HG03575 (cell line): ENCODE measurements at regions not wholly inside any gene's neighbourhood (a gene's known extent, or its start where the extent isn't known, plus 50 kb on each side); places are given as distances from the start of the nearest gene placed in this dataset.
"Not testable (repeated sequence)": the region's sequence is repeated elsewhere in the genome, so short reads cannot be mapped to it uniquely, and the experiment has no call there.

Experiments used
- ATAC-seq: cut with Tn5 transposase; IDR thresholded peaks from one replicate; pipeline ENCODE4 v1.9.1; 2021; ENCODE audit not compliant: unreplicated experiment, insufficient number of reproducible peaks, low FRiP score; ENCODE audit errors: extremely low read depth

DNA sequence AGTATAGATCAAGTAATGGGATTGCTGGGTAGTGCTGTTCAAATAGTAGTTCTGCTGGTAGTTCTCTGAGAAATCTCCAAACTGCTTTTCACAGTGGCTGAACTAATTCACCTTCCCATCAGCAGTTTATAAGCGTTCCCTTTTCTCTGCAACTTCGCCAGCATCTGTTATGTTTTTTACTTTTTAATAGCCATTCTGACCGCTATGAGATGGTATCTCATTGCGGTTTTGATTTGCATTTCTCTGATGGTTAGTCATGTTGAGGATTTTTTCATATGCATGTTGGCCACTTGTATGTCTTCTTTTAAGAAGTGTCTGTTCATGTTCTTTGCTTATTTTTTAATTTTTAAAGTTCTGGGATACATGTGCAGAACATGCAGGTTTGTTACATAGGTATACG lies 279.2 kb upstream of the NREP start:
- ATAC-seq = no peak

- ATAC-seq = no peak
Measured at GRCh38 chr5:112034421-112034979, 277.5 kb upstream of the NREP start.

- ATAC-seq = not testable (repeated sequence)
Measured at GRCh38 chr5:112026879-112027278, 269.9 kb upstream of the NREP start.

- ATAC-seq = no peak
Measured at GRCh38 chr5:112025757-112026156, 268.8 kb upstream of the NREP start.

- no peak for ATAC-seq
Measured at GRCh38 chr5:112024769-112025168, 267.8 kb upstream of the NREP start.

- no peak for ATAC-seq
Measured at GRCh38 chr5:112024221-112024620, 267.2 kb upstream of the NREP start.

- ATAC-seq = no peak
Measured at GRCh38 chr5:112023766-112024165, 266.8 kb upstream of the NREP start.

- no peak for ATAC-seq
Measured at GRCh38 chr5:112018846-112019245, 261.9 kb upstream of the NREP start.

GRCh38 chr5:112016980-112017379 lies 260.0 kb upstream of the NREP start:
- ATAC-seq = no peak

GRCh38 chr5:112014783-112015395 lies 257.9 kb upstream of the NREP start:
- ATAC-seq = no peak

DNA sequence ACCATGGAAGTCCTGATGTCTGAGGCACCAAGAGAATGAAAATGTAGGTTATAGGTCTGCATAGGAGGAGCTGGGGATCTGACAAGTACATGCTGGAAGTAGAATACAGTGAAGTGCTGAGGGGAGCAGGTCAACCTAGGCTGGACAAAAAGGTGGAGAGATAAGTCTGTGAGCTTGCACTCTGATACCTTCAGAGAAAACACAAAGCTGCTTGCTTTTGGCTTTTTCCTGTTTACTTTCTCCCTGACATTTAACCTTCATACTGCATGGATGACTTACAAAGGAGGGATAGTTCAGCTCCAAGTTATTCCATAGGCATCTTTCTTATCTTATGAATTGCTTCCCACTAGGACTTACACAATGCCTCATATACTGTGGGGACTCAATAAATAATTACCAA lies 256.7 kb upstream of the NREP start:
- no peak for ATAC-seq

DNA sequence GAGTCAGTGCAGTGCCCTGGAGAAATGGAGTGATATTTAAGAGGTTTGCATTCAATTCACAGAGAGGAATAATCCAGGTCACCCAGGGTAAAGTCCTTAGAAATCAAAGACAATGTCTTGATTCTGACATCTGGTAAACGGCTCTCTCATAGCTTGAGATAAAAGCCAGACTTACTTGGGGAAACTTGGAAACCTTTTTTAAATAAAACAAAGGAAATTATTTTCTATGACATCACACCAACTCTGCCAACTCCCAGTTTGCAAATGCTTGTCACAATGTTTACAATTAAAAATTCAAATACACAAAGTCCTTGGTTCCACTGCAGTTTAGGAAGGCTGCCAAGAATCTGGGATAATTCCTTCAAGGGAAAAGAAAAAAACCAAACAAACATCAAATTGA lies 255.1 kb upstream of the NREP start:
- no peak for ATAC-seq

DNA sequence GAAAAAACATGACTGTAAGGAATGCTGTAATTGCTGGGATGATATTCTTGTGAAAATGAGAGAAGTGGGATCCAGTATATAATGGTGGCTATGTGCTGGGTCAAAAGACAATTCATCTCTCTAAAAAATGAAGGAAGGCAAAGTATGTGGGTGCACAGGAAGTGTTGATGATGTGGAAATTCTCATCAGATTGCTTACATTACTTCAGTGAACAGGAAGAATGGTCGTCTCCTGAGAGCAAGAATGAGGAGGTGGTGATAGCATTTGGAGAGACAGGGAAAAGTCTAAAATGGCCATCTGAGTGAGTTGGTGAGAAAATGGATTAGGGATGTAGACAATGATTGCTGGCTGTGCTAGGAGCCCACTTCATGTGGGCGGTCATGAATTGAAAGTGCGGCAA lies 253.5 kb upstream of the NREP start:
- no peak for ATAC-seq

GRCh38 chr5:112006721-112007120 lies 249.7 kb upstream of the NREP start:
- no peak for ATAC-seq

DNA sequence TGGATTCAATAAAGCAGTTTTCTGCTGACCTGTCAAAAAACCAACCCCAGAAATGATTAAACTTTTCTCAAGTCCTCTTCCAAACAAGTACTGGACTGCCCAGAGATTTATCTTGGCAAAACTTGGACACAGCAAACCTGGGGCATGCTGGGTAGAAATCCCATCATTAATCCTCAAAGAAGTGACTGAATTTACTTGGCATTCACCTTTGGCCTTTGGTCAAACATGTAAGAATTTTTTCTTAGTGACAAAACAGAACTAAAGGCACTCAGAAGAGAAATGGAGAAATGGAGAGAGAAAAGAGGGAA lies 248.6 kb upstream of the NREP start:
- ATAC-seq = no peak

DNA sequence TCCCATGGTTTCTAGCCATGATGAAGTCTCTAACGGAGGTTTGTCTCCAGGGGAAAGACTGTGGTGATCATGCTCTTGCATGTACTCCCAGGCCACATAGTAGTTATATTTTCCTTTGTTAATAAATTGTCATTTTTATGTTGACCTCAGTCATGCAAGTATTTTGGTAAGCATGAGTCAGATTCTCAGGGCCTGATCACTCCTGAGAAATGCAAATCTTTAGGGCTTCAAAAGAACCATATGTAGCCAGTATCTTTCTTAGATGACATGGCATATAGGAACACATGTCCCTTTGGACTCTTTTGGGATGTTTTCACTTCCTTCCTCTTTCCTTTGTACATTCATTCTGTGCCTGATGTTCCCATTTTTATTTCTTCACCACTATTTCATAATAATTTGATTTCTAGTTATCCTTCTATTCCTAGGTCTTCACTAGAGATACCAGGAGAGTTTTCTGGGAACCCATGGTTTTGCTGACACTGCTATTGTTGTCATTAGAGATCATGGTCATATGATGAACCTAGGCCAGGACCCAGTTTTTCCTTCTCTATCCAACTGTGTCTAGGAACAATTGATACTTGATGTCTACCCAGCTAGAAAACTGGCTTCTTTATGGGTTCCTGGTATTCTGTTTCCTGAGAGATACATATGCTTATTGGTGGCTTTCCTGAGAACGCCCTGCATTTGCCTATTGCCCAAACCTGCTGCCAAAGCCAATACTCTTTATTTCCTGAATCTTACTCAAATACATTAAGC lies 248.1 kb upstream of the NREP start:
- peak; percentile 72 for ATAC-seq

DNA sequence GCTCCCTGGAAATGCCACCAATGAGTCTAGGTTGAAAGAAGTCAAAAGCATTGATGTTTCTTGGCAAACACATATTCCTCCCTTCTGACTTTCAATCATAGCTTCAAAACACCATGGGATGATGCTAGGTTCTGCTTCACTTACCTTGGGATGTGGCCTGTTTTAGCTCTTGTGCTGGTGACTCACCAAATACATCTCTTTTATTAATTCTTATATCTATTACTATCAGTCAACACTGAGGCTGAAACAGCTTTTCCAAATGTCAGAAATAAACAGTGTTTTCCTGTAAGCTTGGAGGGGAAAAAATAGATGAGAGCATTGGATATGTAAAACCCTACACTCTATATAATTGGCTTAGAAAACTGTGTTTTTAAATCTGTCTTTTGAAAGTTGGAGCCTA lies 245.4 kb upstream of the NREP start:
- no peak for ATAC-seq

GRCh38 chr5:111999286-111999685 lies 242.3 kb upstream of the NREP start:
- no peak for ATAC-seq

DNA sequence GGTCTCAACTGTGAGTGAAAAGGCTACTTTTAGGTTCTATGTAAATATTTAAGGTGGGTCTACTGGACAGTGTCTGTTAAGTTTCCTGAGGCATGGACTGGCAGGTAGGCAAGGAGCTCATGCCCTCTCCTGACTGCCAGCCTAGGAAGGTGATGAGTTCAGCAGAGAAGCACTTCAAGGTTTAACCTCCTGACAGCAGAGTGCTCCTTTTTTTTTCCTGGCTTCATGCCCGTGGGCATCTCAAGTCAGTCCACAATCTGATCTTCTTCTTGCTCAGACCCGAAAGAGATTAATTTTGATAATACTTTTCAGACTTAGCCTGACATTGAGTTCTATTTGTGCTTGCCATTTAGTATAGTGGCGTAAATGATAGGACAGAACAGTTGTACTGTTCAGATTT lies 241.9 kb upstream of the NREP start:
- ATAC-seq = no peak

GRCh38 chr5:111997711-111998110 lies 240.7 kb upstream of the NREP start:
- ATAC-seq = no peak

DNA sequence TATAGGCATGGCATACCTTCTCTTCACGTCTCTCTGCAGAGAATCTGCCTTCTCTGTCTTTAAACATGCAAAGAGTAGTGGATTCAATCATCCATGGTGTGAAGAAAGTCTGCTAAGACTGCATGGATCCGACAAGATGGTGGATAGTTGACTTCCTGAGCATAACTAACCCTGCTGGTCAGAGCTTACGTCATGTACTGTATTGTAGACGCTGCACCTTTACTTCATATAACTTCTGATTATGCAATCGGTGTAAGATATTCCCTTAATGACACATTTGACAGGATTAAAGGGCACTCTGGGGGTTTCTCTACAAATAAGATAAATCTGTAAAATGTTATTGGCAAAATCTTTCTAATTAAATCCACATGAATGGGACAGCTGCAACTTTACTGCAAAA lies 240.3 kb upstream of the NREP start:
- ATAC-seq = no peak
